ENCODE measurements at regions not wholly inside any gene's neighbourhood (a gene's known extent, or its start where the extent isn't known, plus 50 kb on each side); places are given as distances from the start of the nearest gene placed in this dataset.
"Not testable (repeated sequence)": the region's sequence is repeated elsewhere in the genome, so short reads cannot be mapped to it uniquely, and the experiment has no call there.

GRCh38 chr6:138666636-138667035 lies 106.9 kb upstream of the CCDC28A start:
- DNase-seq: no peak

- DNase-seq: no peak
Observed at GRCh38 chr6:138667408-138667807, 106.2 kb upstream of the CCDC28A start.

DNA sequence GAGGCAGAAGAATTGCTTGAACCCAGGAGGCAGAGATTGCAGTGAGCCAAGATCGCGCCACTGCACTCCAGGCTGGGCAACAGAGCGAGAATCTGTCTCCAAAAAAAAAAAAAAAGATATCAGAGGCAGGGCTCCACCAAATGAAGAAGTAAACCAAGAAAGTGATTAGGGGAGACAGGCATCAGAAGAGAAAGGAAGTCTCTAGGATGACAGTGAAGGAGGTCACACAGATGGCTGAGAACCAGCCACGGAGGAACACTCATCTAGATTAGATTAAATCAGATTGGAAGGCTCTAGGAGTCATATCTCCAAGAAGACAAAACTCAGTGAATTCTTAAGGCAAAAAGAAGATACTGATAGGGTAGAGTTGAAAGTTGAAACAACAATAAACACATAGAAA lies 102.2 kb upstream of the CCDC28A start:
- DNase-seq: no peak

GRCh38 chr6:138673346-138674014 lies 100.1 kb upstream of the CCDC28A start:
- no peak for DNase-seq

GRCh38 chr6:138674444-138674843 lies 99.1 kb upstream of the CCDC28A start:
- not testable (repeated sequence) for DNase-seq

- no peak for DNase-seq
Observed at GRCh38 chr6:138677538-138677937, 96.0 kb upstream of the CCDC28A start.

- no peak for DNase-seq
Observed at GRCh38 chr6:138678168-138678567, 95.4 kb upstream of the CCDC28A start.

DNA sequence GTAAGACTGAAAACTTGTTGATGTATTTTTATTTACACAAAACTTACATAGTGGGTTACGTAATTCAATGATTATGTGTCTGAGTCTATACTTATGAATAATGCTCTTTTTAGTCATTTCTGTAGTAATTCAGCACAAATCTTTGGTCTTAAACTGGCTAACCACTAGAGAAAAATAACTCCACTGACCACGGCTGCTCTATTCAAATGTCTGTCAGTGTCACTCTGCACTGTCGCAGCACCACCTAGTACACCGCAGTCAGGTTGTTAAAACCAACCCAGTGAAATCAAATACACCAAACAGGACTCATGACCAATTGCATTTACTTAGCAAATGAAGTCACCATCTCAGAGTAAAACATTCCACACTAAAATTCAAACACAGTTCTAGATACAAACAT lies 93.5 kb upstream of the CCDC28A start:
- DNase-seq: no peak

GRCh38 chr6:138681627-138682026 lies 91.9 kb upstream of the CCDC28A start:
- no peak for DNase-seq

DNA sequence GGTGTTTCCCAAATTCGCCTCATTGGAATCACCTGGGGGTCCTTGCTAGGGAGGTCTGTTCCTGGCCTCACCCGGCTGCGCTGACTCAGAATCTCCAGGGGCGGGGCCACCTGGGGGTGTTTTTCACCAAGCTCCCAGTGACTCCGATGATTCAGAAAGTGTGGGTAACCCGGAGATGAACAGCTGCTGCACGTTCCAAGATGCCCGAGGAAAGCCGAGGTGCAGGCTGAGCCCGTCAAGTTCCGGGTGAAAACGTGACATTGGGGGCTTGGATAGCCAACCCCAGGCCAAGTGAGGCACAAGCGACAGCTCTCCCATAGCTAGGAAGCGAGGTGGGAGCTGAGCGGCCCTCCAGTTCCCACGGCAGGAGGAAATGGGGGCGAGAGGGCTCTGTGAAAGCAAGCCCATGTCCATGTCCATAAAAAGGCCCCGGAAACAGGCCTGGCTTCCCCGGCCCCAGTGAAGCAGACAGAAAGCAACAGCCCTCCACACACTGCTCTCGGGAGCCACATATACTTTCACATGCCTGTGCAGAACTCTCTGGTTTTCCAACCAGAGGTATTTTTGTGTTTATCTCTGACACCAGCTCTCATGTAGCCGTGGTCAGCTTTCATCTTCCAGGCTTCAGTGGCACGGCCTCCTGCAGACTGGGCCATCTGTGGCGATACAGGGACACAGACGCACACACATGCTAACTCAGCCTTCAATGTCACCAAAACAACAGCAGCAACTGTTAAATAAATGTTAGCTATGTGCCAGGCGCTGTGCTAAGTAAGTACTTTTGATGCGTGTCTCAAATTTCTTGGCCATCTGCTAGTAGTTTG lies 90.7 kb upstream of the CCDC28A start:
- DNase-seq: no peak

DNA sequence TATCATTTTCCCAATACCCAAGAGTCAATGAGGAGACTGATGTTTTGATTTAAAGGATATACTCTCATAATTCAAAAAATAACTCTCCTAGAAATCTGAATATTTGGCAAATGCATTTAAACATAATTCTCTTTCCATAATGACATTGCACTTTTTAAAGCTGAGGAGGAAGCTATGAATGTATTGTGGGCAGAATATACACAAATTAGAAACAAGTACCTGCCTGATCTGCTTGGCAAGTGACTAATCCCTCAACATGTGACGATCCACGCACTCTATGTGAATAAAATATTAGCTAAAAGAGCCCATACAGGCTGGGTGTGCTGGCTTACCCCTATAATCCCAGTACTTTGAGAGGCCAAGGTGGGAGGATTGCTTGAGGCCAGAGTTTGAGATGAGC lies 88.3 kb upstream of the CCDC28A start:
- no peak for DNase-seq

DNA sequence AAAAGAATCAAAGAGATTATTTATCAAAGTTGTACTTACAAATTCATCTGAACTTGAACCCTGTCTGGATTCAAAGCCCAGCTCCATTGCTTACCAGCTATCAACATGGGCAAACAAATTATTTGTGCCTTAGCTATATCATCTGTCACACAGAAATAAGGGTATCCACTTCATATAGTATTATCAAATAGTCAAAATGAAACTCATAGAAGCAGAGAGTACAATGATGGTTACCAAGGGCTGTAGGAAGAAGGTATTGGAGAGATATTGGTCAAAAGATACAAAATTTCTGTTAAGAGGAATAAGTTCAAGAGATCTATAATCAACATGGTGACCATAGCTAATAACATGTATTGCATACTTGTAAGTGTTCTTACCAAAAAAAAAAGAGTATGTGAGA lies 87.8 kb upstream of the CCDC28A start:
- no peak for DNase-seq

- DNase-seq: no peak
Observed at GRCh38 chr6:138688580-138688979, 85.0 kb upstream of the CCDC28A start.

- no peak for DNase-seq
Observed at GRCh38 chr6:138689849-138690248, 83.7 kb upstream of the CCDC28A start.

DNA sequence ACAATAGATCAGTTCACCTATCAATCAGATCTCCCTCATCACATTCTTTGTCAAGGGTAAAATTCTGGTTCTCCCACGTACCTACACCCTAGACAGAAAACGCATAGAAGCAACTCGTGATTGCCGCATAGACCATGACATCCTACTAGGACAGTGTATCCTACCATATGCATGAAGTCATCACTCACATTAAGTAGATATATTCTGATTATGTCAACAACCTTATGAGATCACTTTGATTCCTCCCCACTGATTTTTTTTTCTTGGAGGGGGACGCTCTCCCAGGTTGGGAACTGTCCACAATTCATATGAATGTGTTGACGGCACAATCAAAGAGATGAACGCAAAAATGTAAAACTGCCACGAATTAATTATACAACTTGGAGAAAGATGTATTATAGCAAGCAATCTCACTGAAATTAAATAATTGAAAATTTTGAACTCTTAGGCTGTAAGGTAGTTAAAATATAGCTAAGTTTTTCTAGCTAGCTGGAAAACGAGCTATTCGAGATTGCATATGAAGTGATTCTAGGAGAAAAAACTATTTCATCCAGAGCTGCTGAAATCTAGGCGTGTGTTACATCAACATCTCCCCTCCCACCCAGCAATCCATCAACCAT lies 82.5 kb upstream of the CCDC28A start:
- DNase-seq: no peak

DNA sequence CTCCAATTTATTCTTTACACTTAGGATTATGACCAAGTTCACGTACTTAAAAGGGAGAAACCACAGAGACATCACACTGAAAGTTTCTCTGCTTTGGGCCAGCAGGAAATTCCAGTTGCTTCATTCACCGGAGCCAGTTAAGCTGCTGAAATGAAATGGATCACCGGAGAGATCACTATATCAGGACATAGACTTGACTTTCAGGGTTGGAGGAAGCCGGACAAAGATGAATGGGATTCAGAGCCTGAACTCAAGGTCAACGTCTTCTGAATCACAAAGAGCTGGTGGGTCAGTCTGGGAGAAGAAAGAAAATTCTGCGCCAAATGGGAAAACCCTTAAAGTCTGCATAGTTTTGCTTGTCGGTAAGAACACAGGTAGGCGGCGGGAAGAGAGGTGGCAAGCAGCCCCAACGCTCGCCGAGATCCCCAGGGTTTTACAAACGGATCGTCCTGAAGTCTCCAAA lies 81.9 kb upstream of the CCDC28A start:
- DNase-seq: peak; percentile 40

DNA sequence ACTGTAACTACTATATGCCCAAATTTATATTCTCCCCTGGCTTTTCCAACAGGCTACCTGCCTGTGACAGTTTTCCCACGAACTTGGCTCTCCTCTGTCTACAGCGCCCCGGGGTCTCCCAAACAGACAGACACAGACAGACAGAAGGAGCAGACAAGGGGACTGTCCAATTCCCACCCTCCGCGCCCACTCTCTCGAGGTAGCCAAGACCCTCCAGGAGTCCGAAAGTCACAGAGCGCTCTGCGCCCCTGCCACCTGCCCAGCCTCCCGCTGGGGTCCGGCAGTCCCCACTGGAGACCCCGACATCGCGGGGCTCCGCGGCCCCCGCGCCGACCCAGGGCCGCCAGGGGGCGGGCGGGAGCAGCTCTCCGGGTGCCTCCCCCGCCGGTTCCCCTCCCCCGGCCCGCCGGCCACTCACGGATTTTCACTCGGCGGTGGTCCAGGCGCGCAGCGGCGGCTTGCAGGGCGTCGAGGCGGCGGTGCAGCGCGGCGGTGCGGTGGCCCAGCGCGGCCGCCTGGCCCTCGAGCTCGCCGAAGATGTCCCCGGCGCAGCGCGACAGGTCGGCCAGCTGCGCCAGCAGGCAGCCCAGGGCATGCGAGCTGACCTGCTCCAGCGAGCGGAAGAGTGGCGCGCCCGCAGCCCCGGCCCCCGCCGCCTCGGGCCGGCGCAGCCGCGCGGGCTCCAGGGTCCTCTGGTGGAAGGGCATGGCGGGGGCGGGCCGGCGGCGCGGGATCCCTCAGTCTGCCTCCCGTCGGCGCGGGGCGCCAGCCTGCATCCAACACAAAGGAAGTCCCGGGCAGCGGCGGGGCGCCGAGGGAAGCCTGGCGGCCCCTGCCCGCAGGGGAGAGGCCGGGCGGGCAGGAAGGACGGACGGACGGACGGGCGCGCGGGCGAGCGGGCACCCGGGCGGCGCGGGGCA lies 81.3 kb upstream of the CCDC28A start:
- peak; percentile 16 for DNase-seq

DNA sequence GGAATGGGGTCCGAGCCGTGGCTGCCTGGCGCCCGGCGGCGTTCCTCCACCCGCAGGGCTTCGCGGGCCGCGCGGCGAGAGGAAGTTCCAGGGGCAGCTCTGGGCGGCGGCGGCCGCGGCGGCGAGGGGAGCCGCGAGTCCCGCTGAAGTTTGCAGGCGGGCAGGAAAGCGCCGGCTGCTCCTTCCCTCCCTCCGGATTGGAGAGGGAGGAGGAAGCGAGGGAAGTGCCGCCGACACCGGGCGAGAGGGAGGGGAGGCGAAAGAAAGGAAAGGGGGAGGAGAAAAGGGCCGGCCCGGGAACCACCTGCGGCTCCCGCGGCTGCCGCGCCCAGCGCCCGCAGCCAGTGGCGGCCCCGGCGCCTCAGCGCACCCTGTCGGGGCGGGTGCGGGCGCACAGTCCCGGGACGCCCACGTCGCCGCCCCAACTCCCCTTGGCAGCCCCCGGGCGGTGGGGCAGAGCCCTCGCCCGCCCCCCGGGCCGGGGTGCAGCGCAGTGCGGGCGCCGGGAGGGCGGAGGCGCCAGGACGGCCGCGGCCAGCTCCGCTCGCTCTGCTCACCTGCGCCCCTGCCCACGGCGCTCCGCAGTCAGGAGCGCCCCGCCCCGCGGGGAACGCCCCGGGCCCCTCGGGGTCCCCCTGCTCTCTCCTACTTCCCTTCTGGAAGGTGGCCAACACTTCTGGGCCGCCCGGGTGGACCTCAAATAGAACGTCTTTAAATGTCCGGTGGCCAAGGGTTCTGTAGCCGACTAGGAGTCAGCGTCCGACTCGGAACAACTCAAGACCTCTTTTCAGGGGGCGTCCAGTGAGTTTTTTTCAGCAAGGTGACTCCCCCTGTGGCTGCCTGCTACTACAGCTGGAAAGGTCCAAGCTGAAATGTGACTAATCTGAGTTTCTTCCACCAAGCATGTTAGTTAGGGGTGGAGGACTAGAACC lies 80.3 kb upstream of the CCDC28A start:
- peak; percentile 31 for DNase-seq

- DNase-seq: no peak
Observed at GRCh38 chr6:138695193-138695592, 78.4 kb upstream of the CCDC28A start.

GRCh38 chr6:138714493-138714892 lies 59.1 kb upstream of the CCDC28A start:
- no peak for DNase-seq

DNA sequence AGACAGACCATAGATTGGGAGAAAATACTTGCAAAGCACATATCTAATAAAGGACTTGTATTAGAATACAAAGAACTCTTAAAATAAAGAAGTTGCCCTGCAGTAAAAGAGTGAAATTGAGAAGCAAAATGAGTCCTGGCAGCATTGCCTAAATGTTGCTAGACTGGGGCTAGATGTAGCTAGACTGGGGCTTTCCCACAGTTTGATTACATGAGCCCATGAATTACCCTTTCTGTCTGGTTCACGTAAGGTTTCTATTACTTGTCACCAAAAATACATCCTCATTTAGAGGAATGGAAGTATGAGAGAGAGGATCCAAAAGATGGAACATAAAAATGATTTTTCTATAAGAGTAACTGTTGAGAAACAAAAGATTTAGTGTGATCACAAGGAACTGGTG lies 57.6 kb upstream of the CCDC28A start:
- DNase-seq: no peak

All from kidney glomerular epithelial cell (primary cell).